LoVo (cell line): ENCODE measurements at regions not wholly inside any gene's neighbourhood (a gene's known extent, or its start where the extent isn't known, plus 50 kb on each side); places are given as distances from the start of the nearest gene placed in this dataset.
A peak's percentile ranks its signal among the peaks of the same experiment; 100 is the strongest.

Source experiments
- DNase-seq: peaks from one replicate; pipeline ENCODE4 v3.0.0-alpha.2; 2016; ENCODE audit warnings: low spot score

GRCh38 chr2:45275242-45275805 lies 266.1 kb upstream of the SIX2 start:
- DNase-seq: peak; percentile 43

- DNase-seq: no peak
Measured at GRCh38 chr2:45274250-45274926, 265.1 kb upstream of the SIX2 start.

GRCh38 chr2:45273412-45274249 lies 264.4 kb upstream of the SIX2 start:
- DNase-seq: no peak

GRCh38 chr2:45272549-45273265 lies 263.5 kb upstream of the SIX2 start:
- DNase-seq: no peak

GRCh38 chr2:45269149-45269793 lies 260.0 kb upstream of the SIX2 start:
- no peak for DNase-seq

GRCh38 chr2:45268631-45269030 lies 259.4 kb upstream of the SIX2 start:
- DNase-seq: no peak

- DNase-seq: no peak
Measured at GRCh38 chr2:45267062-45267792, 258.0 kb upstream of the SIX2 start.

- DNase-seq: no peak
Measured at GRCh38 chr2:45265336-45265735, 256.1 kb upstream of the SIX2 start.

- DNase-seq: no peak
Measured at GRCh38 chr2:45264227-45265225, 255.3 kb upstream of the SIX2 start.

- no peak for DNase-seq
Measured at GRCh38 chr2:45263147-45263546, 253.9 kb upstream of the SIX2 start.

GRCh38 chr2:45261746-45262145 lies 252.5 kb upstream of the SIX2 start:
- DNase-seq: no peak

GRCh38 chr2:45260946-45261345 lies 251.7 kb upstream of the SIX2 start:
- DNase-seq: no peak

- no peak for DNase-seq
Measured at GRCh38 chr2:45259547-45260160, 250.4 kb upstream of the SIX2 start.

- DNase-seq: no peak
Measured at GRCh38 chr2:45259138-45259537, 249.9 kb upstream of the SIX2 start.

GRCh38 chr2:45258311-45258710 lies 249.1 kb upstream of the SIX2 start:
- no peak for DNase-seq

GRCh38 chr2:45257820-45258219 lies 248.6 kb upstream of the SIX2 start:
- no peak for DNase-seq

- DNase-seq: no peak
Measured at GRCh38 chr2:45256867-45257641, 247.8 kb upstream of the SIX2 start.

- no peak for DNase-seq
Measured at GRCh38 chr2:45256173-45256866, 247.1 kb upstream of the SIX2 start.
